HL-60 (cell line): ENCODE measurements at regions not wholly inside any gene's neighbourhood (a gene's known extent, or its start where the extent isn't known, plus 50 kb on each side); places are given as distances from the start of the nearest gene placed in this dataset.

Experiments
- DNase-seq, 2 experiments: peaks; one replicate each; pipeline ENCODE4 v3.0.0-alpha.2; 2010 to 2020; ENCODE audit warnings: low read depth in 1 of 2, low spot score in 1 of 2
- H3K27ac ChIP-seq: fragments of 250-450 bp; sonication (Bioruptor Pico); replicated peaks from 2 replicates; pipeline ENCODE4 v1.5.1; 2020; ENCODE audit warnings: mild to moderate bottlenecking, moderate library complexity
- H3K27me3 ChIP-seq: fragments of 250-450 bp; sonication (Bioruptor Pico); 2 replicates; pipeline ENCODE4 v1.5.1; 2021; ENCODE audit warnings: mild to moderate bottlenecking, moderate library complexity; ENCODE audit not compliant: insufficient read depth, poor library complexity, severe bottlenecking
- H3K4me3 ChIP-seq: replicated peaks from 2 replicates; pipeline ENCODE4 v1.5.1; 2011; ENCODE audit warnings: mild to moderate bottlenecking, control low read depth, low read length; ENCODE audit not compliant: insufficient read depth
- GABPA ChIP-seq: IDR thresholded peaks from 2 replicates; pipeline ENCODE4 v1.6.1; 2012; ENCODE audit warnings: low read depth
- POLR2AphosphoS5 ChIP-seq: IDR thresholded peaks from 2 replicates; pipeline ENCODE4 v1.6.1; 2012; ENCODE audit warnings: low read depth
- SPI1 ChIP-seq: IDR thresholded peaks from 2 replicates; pipeline ENCODE4 v1.6.1; 2012; ENCODE audit warnings: low read depth, mild to moderate bottlenecking, borderline replicate concordance
- TF ChIP-seq, protein P1 (sequence below): IDR thresholded peaks from 2 replicates; pipeline ENCODE4 v1.6.1; 2012; ENCODE audit warnings: low read depth; ENCODE audit not compliant: insufficient replicate concordance
- TF ChIP-seq, protein P2 (sequence below): IDR thresholded peaks from one replicate; pipeline ENCODE4 v1.5.1; 2011; ENCODE audit warnings: low read length, control low read depth, inconsistent platforms; ENCODE audit not compliant: insufficient read depth

DNA sequence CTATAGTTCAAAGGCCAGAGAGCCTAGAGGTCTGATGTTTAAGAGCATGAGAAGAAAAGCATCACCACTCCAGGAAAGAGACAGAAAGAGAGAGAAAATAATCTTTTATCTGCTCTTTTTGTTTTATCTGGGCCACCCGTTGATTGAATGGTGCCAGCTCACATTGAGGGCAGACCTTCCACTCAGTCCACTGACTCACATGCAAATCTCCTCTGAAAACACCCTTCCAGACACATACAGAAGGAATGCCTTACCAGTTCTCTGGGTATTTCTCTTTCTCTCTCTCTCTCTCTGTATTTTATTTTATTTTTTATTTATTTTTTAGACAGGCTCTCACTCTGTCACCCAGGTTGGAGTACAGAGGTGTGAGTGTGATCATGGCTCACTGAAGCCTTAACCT is 252.5 kb downstream of the DTHD1 start:
- no peak for TF ChIP-seq SPI1
- no peak for TF ChIP-seq GABPA
- TF ChIP-seq POLR2AphosphoS5 = no peak
- TF ChIP-seq, protein P1, sequence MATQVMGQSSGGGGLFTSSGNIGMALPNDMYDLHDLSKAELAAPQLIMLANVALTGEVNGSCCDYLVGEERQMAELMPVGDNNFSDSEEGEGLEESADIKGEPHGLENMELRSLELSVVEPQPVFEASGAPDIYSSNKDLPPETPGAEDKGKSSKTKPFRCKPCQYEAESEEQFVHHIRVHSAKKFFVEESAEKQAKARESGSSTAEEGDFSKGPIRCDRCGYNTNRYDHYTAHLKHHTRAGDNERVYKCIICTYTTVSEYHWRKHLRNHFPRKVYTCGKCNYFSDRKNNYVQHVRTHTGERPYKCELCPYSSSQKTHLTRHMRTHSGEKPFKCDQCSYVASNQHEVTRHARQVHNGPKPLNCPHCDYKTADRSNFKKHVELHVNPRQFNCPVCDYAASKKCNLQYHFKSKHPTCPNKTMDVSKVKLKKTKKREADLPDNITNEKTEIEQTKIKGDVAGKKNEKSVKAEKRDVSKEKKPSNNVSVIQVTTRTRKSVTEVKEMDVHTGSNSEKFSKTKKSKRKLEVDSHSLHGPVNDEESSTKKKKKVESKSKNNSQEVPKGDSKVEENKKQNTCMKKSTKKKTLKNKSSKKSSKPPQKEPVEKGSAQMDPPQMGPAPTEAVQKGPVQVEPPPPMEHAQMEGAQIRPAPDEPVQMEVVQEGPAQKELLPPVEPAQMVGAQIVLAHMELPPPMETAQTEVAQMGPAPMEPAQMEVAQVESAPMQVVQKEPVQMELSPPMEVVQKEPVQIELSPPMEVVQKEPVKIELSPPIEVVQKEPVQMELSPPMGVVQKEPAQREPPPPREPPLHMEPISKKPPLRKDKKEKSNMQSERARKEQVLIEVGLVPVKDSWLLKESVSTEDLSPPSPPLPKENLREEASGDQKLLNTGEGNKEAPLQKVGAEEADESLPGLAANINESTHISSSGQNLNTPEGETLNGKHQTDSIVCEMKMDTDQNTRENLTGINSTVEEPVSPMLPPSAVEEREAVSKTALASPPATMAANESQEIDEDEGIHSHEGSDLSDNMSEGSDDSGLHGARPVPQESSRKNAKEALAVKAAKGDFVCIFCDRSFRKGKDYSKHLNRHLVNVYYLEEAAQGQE = no peak
- TF ChIP-seq, protein P2, sequence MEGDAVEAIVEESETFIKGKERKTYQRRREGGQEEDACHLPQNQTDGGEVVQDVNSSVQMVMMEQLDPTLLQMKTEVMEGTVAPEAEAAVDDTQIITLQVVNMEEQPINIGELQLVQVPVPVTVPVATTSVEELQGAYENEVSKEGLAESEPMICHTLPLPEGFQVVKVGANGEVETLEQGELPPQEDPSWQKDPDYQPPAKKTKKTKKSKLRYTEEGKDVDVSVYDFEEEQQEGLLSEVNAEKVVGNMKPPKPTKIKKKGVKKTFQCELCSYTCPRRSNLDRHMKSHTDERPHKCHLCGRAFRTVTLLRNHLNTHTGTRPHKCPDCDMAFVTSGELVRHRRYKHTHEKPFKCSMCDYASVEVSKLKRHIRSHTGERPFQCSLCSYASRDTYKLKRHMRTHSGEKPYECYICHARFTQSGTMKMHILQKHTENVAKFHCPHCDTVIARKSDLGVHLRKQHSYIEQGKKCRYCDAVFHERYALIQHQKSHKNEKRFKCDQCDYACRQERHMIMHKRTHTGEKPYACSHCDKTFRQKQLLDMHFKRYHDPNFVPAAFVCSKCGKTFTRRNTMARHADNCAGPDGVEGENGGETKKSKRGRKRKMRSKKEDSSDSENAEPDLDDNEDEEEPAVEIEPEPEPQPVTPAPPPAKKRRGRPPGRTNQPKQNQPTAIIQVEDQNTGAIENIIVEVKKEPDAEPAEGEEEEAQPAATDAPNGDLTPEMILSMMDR = no peak
- Histone ChIP-seq H3K4me3 (no peak overlapping the region), H3K27me3 (no peaks in the 10 kb centered on the region), H3K27ac (no peak overlapping the region)
- DNase-seq = no peak

DNA sequence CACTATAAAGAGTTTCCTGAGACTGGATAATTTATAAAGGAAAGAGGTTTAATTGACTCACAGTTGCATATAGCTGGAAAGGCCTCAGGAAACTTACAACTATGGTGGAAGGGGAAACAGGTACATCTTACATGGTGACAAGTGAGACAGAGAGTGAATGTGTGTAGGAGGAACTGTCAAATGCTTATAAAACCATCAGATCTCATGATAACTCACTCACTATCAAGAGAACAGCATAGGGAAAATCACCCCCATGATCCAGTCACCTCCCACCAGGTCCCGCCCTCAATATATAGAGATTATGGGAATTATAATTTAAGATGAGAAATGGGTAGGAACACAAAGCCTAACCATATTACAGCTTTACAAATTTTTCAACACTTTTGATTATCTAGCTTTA is 266.0 kb downstream of the DTHD1 start:
- Histone ChIP-seq H3K27me3 (no peaks in the 10 kb centered on the region), H3K4me3 (no peak overlapping the region), H3K27ac (no peak overlapping the region)
- no peak for TF ChIP-seq SPI1
- TF ChIP-seq, protein P2 = no peak
- TF ChIP-seq, protein P1 = no peak
- TF ChIP-seq GABPA = no peak
- TF ChIP-seq POLR2AphosphoS5 = no peak
- DNase-seq = no peak

DNA sequence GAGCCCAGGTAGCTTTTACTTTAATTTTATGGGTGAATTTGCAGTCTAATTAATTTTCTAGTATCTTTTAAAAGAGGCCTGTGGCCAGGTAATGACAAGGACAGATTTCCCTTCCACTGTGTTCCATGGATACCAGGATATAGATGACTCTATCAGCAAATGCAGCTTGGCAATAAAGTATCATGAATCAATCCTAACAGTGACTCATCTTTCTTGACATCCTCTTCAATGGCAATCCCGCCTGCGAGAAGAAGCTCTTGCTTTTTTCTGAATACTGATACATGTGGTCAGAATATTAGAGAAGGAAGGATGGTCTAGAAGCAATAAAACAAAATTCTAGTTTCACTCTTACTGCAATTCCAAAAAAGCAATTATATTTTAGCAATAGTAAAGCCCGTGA is 267.8 kb downstream of the DTHD1 start:
- Histone ChIP-seq H3K4me3 (no peak overlapping the region), H3K27me3 (no peaks in the 10 kb centered on the region), H3K27ac (no peak overlapping the region)
- DNase-seq = no peak
- no peak for TF ChIP-seq SPI1
- TF ChIP-seq, protein P2 = no peak
- TF ChIP-seq, protein P1 = no peak
- no peak for TF ChIP-seq POLR2AphosphoS5
- TF ChIP-seq GABPA = no peak
